ENCODE measurements at regions not wholly inside any gene's neighbourhood (a gene's known extent, or its start where the extent isn't known, plus 50 kb on each side); places are given as distances from the start of the nearest gene placed in this dataset.
"Not testable (repeated sequence)": the region's sequence is repeated elsewhere in the genome, so short reads cannot be mapped to it uniquely, and the experiment has no call there.

GRCh38 chrX:1700757-1701156 lies 85.9 kb downstream of the ASMT start:
- DNase-seq (ENCODE audit: low read depth in 4 of 4, low spot score in 3 of 4) = no peak

GRCh38 chrX:1701396-1701901 lies 86.6 kb downstream of the ASMT start:
- DNase-seq (ENCODE audit: low read depth in 4 of 4, low spot score in 3 of 4) = not testable (repeated sequence)

GRCh38 chrX:1702142-1702541 lies 87.3 kb downstream of the ASMT start:
- DNase-seq (ENCODE audit: low read depth in 4 of 4, low spot score in 3 of 4) = not testable (repeated sequence)

GRCh38 chrX:1702557-1702956 lies 87.7 kb downstream of the ASMT start:
- not testable (repeated sequence) for DNase-seq (ENCODE audit: low read depth in 4 of 4, low spot score in 3 of 4)

- DNase-seq (ENCODE audit: low read depth in 4 of 4, low spot score in 3 of 4) = not testable (repeated sequence)
Observed at GRCh38 chrX:1709277-1709676, 94.4 kb downstream of the ASMT start.

- no peak for DNase-seq (ENCODE audit: low read depth in 4 of 4, low spot score in 3 of 4)
Observed at GRCh38 chrX:1713296-1713695, 98.4 kb downstream of the ASMT start.

- DNase-seq (ENCODE audit: low read depth in 4 of 4, low spot score in 3 of 4) = peak; percentile 18 to 59 (median 31)
Observed at GRCh38 chrX:1717373-1717772, 102.5 kb downstream of the ASMT start.

- DNase-seq (ENCODE audit: low read depth in 4 of 4, low spot score in 3 of 4) = no peak
Observed at GRCh38 chrX:1719270-1719669, 104.4 kb downstream of the ASMT start.

GRCh38 chrX:1720836-1721235 lies 106.0 kb downstream of the ASMT start:
- DNase-seq (ENCODE audit: low read depth in 4 of 4, low spot score in 3 of 4) = no peak

GRCh38 chrX:1725472-1725871 lies 110.6 kb downstream of the ASMT start:
- DNase-seq (ENCODE audit: low read depth in 4 of 4, low spot score in 3 of 4) = no peak

- DNase-seq (ENCODE audit: low read depth in 4 of 4, low spot score in 3 of 4) = no peak
Observed at GRCh38 chrX:1727531-1728027, 112.7 kb downstream of the ASMT start.

GRCh38 chrX:1734806-1735205 lies 119.9 kb downstream of the ASMT start:
- no peak for DNase-seq (ENCODE audit: low read depth in 4 of 4, low spot score in 3 of 4)

- DNase-seq (ENCODE audit: low read depth in 4 of 4, low spot score in 3 of 4) = no peak
Observed at GRCh38 chrX:1741816-1742394, 127.0 kb downstream of the ASMT start.

GRCh38 chrX:1743105-1743504 lies 128.2 kb downstream of the ASMT start:
- DNase-seq (ENCODE audit: low read depth in 4 of 4, low spot score in 3 of 4) = no peak

- no peak for DNase-seq (ENCODE audit: low read depth in 4 of 4, low spot score in 3 of 4)
Observed at GRCh38 chrX:1743663-1744062, 128.8 kb downstream of the ASMT start.

- DNase-seq (ENCODE audit: low read depth in 4 of 4, low spot score in 3 of 4) = no peak
Observed at GRCh38 chrX:1748408-1748807, 133.5 kb downstream of the ASMT start.

GRCh38 chrX:1749499-1749898 lies 134.6 kb downstream of the ASMT start:
- DNase-seq (ENCODE audit: low read depth in 4 of 4, low spot score in 3 of 4) = no peak

- DNase-seq (ENCODE audit: low read depth in 4 of 4, low spot score in 3 of 4) = no peak
Observed at GRCh38 chrX:1750267-1750666, 135.4 kb downstream of the ASMT start.

GRCh38 chrX:1751781-1752180 lies 136.9 kb downstream of the ASMT start:
- no peak for DNase-seq (ENCODE audit: low read depth in 4 of 4, low spot score in 3 of 4)

- DNase-seq (ENCODE audit: low read depth in 4 of 4, low spot score in 3 of 4) = not testable (repeated sequence)
Observed at GRCh38 chrX:1752799-1753198, 137.9 kb downstream of the ASMT start.

GRCh38 chrX:1754077-1754476 lies 139.2 kb downstream of the ASMT start:
- no peak for DNase-seq (ENCODE audit: low read depth in 4 of 4, low spot score in 3 of 4)

- no peak for DNase-seq (ENCODE audit: low read depth in 4 of 4, low spot score in 3 of 4)
Observed at GRCh38 chrX:1763294-1763693, 148.4 kb downstream of the ASMT start.

GRCh38 chrX:1764883-1765364 lies 150.1 kb downstream of the ASMT start:
- not testable (repeated sequence) for DNase-seq (ENCODE audit: low read depth in 4 of 4, low spot score in 3 of 4)

All from left renal pelvis (tissue), 4 donors.